ENCODE measurements at regions not wholly inside any gene's neighbourhood (a gene's known extent, or its start where the extent isn't known, plus 50 kb on each side); places are given as distances from the start of the nearest gene placed in this dataset.

DNA sequence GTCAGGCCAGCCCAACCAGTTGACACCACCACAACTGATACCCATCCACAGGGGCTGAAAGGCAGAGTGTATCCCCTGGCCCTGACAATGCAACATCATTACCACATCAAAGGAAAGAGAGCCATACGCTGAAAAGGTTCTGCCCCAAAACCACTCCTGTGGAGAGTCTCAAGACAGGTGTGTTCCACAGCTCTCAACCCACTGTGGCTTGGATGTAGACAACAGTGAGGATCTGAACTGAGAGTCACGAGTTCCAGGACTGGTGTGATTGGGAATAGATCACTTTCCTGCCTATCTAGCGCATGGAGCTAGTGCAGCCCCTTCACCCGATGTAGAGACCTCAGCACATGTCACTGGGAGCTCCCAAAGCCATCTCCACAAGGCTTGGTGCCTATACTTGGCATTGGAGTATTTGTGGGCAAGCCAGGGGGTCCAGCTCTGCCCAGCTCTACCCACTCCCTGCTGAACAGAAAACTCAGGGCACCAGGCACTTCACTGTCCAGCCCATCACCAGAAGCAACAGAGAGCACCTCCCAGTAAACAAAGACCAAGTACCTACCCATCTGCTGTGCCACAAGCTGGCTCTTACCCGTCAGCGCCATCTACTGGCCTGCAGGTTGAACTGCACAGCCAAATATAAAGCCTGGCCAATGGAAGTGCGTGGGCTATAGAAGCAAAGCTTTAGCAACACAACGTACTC lies 579.5 kb downstream of the UQCRFS1 start:
- TF ChIP-seq, protein P1, sequence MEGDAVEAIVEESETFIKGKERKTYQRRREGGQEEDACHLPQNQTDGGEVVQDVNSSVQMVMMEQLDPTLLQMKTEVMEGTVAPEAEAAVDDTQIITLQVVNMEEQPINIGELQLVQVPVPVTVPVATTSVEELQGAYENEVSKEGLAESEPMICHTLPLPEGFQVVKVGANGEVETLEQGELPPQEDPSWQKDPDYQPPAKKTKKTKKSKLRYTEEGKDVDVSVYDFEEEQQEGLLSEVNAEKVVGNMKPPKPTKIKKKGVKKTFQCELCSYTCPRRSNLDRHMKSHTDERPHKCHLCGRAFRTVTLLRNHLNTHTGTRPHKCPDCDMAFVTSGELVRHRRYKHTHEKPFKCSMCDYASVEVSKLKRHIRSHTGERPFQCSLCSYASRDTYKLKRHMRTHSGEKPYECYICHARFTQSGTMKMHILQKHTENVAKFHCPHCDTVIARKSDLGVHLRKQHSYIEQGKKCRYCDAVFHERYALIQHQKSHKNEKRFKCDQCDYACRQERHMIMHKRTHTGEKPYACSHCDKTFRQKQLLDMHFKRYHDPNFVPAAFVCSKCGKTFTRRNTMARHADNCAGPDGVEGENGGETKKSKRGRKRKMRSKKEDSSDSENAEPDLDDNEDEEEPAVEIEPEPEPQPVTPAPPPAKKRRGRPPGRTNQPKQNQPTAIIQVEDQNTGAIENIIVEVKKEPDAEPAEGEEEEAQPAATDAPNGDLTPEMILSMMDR (IDR thresholded peaks at IDR 0.05; ENCODE audit: extremely low read depth in 1 of 2, insufficient read depth in 1 of 2, low read depth in 1 of 2, low read length in 2 of 2), result peak; percentile 40 to 56
- TF ChIP-seq POLR2A (IDR thresholded peaks at IDR 0.05; ENCODE audit: low read depth, low read length) (no peak), POLR2AphosphoS5 (IDR thresholded peaks at IDR 0.05; ENCODE audit: insufficient read depth, low read depth, low read length) (no peak), EZH2 (IDR thresholded peaks at IDR 0.05; ENCODE audit: borderline replicate concordance, low read depth, low read length, severe bottlenecking) (no peak), MYC (IDR thresholded peaks at IDR 0.05; ENCODE audit: low read depth, low read length) (no peak), JUN (IDR thresholded peaks at IDR 0.05; ENCODE audit: borderline replicate concordance, insufficient read depth, insufficient read length, low read depth) (no peak), GATA2 (IDR thresholded peaks at IDR 0.05; ENCODE audit: insufficient read depth, insufficient read length, low read depth, low read length) (no peak), FOS (IDR thresholded peaks at IDR 0.05; ENCODE audit: borderline replicate concordance, insufficient read depth, low read length) (no peak)
- TF ChIP-seq, protein P2, sequence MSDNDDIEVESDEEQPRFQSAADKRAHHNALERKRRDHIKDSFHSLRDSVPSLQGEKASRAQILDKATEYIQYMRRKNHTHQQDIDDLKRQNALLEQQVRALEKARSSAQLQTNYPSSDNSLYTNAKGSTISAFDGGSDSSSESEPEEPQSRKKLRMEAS (IDR thresholded peaks at IDR 0.05; ENCODE audit: insufficient read depth, insufficient read length), result no peak

All from endothelial cell of umbilical vein (primary cell).